ENCODE measurements at regions not wholly inside any gene's neighbourhood (a gene's known extent, or its start where the extent isn't known, plus 50 kb on each side); places are given as distances from the start of the nearest gene placed in this dataset.

- 75 to 86% (median 82%) methylated on average over 8 of the region's 8 CpGs for WGBS, 4 donors
- H3K4me3 ChIP-seq: no peak overlapping the region
- no peaks in the 10 kb centered on the region for H3K27me3 ChIP-seq
- no peak overlapping the region for H3K27ac ChIP-seq
- intact Hi-C loops (cut with DNase I): no loop called here
- H3K36me3 ChIP-seq: no peaks in the 10 kb centered on the region
- ATAC-seq (no peak), DNase-seq (no peak)
- H3K4me1 ChIP-seq: peaks cover 0 to 7% (median 0%) of the 10 kb centered on the region in 12 donors
- no peak for TF ChIP-seq POLR2A (IDR thresholded peaks at IDR 0.05)
- TF ChIP-seq CTCF (IDR thresholded peaks at IDR 0.05): no peak
- H3K9me3 ChIP-seq: peaks cover 0 to 4% (median 0%) of the 10 kb centered on the region in 12 donors
These were observed 74.9 kb upstream of the IQSEC1 start for GRCh38 chr3:13148126-13148525.

- Histone ChIP-seq H3K27me3 (no peaks in the 10 kb centered on the region), H3K4me3 (no peak overlapping the region), H3K4me1 (peaks cover 0 to 7% (median 0%) of the 10 kb centered on the region in 12 donors), H3K36me3 (no peaks in the 10 kb centered on the region), H3K9me3 (peaks cover 0 to 4% (median 0%) of the 10 kb centered on the region in 12 donors), H3K27ac (no peak overlapping the region)
- intact Hi-C loops (cut with DNase I): no loop called here
- DNase-seq: no peak
- TF ChIP-seq POLR2A (IDR thresholded peaks at IDR 0.05) (no peak), CTCF (IDR thresholded peaks at IDR 0.05) (no peak)
- 68 to 99% (median 91%) methylated on average over 4 of the region's 4 CpGs for WGBS, 4 donors
- ATAC-seq: no peak
These were observed 74.1 kb upstream of the IQSEC1 start for GRCh38 chr3:13147344-13147743.

DNA sequence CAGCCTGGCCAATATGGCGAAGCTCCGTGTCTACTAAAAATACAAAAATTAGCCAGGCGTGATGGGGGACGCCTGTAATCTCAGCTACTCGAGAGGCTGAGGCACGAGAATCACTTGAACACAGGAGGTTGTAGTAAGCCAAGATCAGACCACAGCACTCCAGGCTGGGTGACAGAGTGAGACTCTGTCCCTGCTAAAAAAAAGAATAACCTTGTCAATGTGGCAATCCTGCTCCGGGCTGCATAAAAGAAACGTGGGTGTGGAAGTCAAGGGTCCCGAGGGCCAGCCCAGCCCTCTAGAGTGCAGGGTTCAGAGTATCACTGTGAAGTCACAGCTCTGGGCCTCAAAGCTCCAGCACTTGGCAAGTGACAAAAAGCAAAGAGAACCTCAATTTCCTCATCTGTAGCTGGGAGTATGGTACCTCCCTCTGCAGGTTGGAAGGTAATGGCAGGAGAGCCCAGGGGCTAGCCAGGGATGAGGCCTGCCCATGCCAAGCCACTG is 73.5 kb upstream of the IQSEC1 start:
- WGBS, 4 donors: 81 to 86% (median 84%) methylated on average over 9 of the region's 9 CpGs
- peaks cover 0 to 4% (median 0%) of the 10 kb centered on the region in 12 donors for H3K9me3 ChIP-seq
- H3K27me3 ChIP-seq: no peaks in the 10 kb centered on the region
- peaks cover 0 to 7% (median 0%) of the 10 kb centered on the region in 12 donors for H3K4me1 ChIP-seq
- DNase-seq (no peak), ATAC-seq (no peak)
- TF ChIP-seq POLR2A (IDR thresholded peaks at IDR 0.05) (no peak), CTCF (IDR thresholded peaks at IDR 0.05) (no peak)
- H3K27ac ChIP-seq: no peak overlapping the region
- H3K36me3 ChIP-seq: no peaks in the 10 kb centered on the region
- H3K4me3 ChIP-seq: no peak overlapping the region
- intact Hi-C loops (cut with DNase I): no loop called here

- ATAC-seq: no peak
- H3K4me1 ChIP-seq: peaks cover 0 to 7% (median 0%) of the 10 kb centered on the region in 12 donors
- peak in 2 of 5 donors; percentile 9 to 10 for DNase-seq
- TF ChIP-seq POLR2A (IDR thresholded peaks at IDR 0.05): no peak
- no peak for TF ChIP-seq CTCF (IDR thresholded peaks at IDR 0.05)
- intact Hi-C loops (cut with DNase I): no loop called here
- WGBS, 4 donors: 76 to 82% (median 81%) methylated on average over 16 of the region's 16 CpGs
- H3K36me3 ChIP-seq: no peaks in the 10 kb centered on the region
- no peaks in the 10 kb centered on the region for H3K27me3 ChIP-seq
- H3K9me3 ChIP-seq: peaks cover 0 to 4% (median 0%) of the 10 kb centered on the region in 12 donors
- no peak overlapping the region for H3K4me3 ChIP-seq
- H3K27ac ChIP-seq: no peak overlapping the region
These were observed 72.8 kb upstream of the IQSEC1 start for GRCh38 chr3:13145826-13146642.
